H9 (cell line): ENCODE measurements at regions not wholly inside any gene's neighbourhood (a gene's known extent, or its start where the extent isn't known, plus 50 kb on each side); places are given as distances from the start of the nearest gene placed in this dataset.

Experiments used
- DNase-seq: peaks from one replicate; pipeline ENCODE4 v3.0.0-alpha.2; 2017
- H2AFZ ChIP-seq: one replicate; pipeline ENCODE4 v1.6.1; 2013; ENCODE audit warnings: mild to moderate bottlenecking, low read length, control low read depth, moderate library complexity
- H2AK5ac ChIP-seq: 2 replicates; pipeline ENCODE4 v1.6.1; 2013; ENCODE audit warnings: low read length, control low read depth, mixed read lengths; ENCODE audit not compliant: insufficient read length
- H2BK120ac ChIP-seq: one replicate; pipeline ENCODE4 v1.6.1; 2013; ENCODE audit warnings: low read depth, mild to moderate bottlenecking, low read length, control low read depth, inconsistent platforms; ENCODE audit not compliant: poor library complexity, severe bottlenecking
- H2BK12ac ChIP-seq: 2 replicates; pipeline ENCODE4 v1.6.1; 2013; ENCODE audit warnings: low read length, control low read depth, mixed read lengths, low read depth; ENCODE audit not compliant: insufficient read length
- H2BK15ac ChIP-seq: 2 replicates; pipeline ENCODE4 v1.6.1; 2013; ENCODE audit warnings: low read depth, low read length, control low read depth
- H2BK20ac ChIP-seq: one replicate; pipeline ENCODE4 v1.6.1; 2013; ENCODE audit warnings: low read depth, mild to moderate bottlenecking, low read length, control low read depth, inconsistent platforms; ENCODE audit not compliant: poor library complexity, severe bottlenecking
- H2BK5ac ChIP-seq: 2 replicates; pipeline ENCODE4 v1.6.1; 2013; ENCODE audit warnings: low read length, control low read depth, mixed read lengths; ENCODE audit not compliant: insufficient read length
- H3K14ac ChIP-seq: 2 replicates; pipeline ENCODE4 v1.6.1; 2013; ENCODE audit warnings: low read length, control low read depth; ENCODE audit not compliant: insufficient read depth
- H3K18ac ChIP-seq: 2 replicates; pipeline ENCODE4 v1.6.1; 2013; ENCODE audit warnings: low read depth, mild to moderate bottlenecking, mixed read lengths, low read length, control low read depth; ENCODE audit not compliant: insufficient read length
- H3K23ac ChIP-seq: 2 replicates; pipeline ENCODE4 v1.6.1; 2013; ENCODE audit warnings: low read length, control low read depth, mixed read lengths, low read depth; ENCODE audit not compliant: insufficient read length
- H3K23me2 ChIP-seq: 2 replicates; pipeline ENCODE4 v1.6.1; 2013; ENCODE audit warnings: low read depth, mild to moderate bottlenecking, mixed read lengths, low read length, control low read depth; ENCODE audit not compliant: insufficient read length, poor library complexity, severe bottlenecking
- H3K27ac ChIP-seq: 2 replicates; pipeline ENCODE4 v1.5.1; 2013; ENCODE audit warnings: low read length, control low read depth, mixed read lengths, low read depth; ENCODE audit not compliant: insufficient read length
- H3K27me3 ChIP-seq: 2 replicates; pipeline ENCODE4 v1.6.1; 2013; ENCODE audit warnings: low read length, control low read depth, inconsistent platforms; ENCODE audit not compliant: insufficient read depth
- H3K4ac ChIP-seq: 2 replicates; pipeline ENCODE4 v1.6.1; 2013; ENCODE audit warnings: low read depth, mild to moderate bottlenecking, control low read depth, inconsistent platforms, low read length, moderate library complexity
- H3K4me1 ChIP-seq: 2 replicates; pipeline ENCODE4 v1.6.1; 2013; ENCODE audit warnings: low read length, control low read depth, inconsistent platforms; ENCODE audit not compliant: insufficient read depth
- H3K4me2 ChIP-seq: 2 replicates; pipeline ENCODE4 v1.6.1; 2013; ENCODE audit warnings: low read length, control low read depth, mixed read lengths; ENCODE audit not compliant: insufficient read length, insufficient read depth
- H3K56ac ChIP-seq: 2 replicates; pipeline ENCODE4 v1.6.1; 2013; ENCODE audit warnings: low read depth, mild to moderate bottlenecking, mixed read lengths, low read length, control low read depth; ENCODE audit not compliant: insufficient read length
- H3K79me1 ChIP-seq: 2 replicates; pipeline ENCODE4 v1.6.1; 2013; ENCODE audit warnings: low read depth, mild to moderate bottlenecking, moderate library complexity, low read length, control low read depth, inconsistent platforms; ENCODE audit not compliant: insufficient read depth, poor library complexity, severe bottlenecking
- H3K79me2 ChIP-seq: 2 replicates; pipeline ENCODE4 v1.6.1; 2013; ENCODE audit warnings: low read length, control low read depth, inconsistent platforms; ENCODE audit not compliant: insufficient read depth
- H3K9ac ChIP-seq: 2 replicates; pipeline ENCODE4 v1.6.1; 2013; ENCODE audit warnings: low read length, control low read depth, mixed read lengths; ENCODE audit not compliant: insufficient read length; ENCODE audit errors: extremely low read depth
- H3K9me3 ChIP-seq: one replicate; pipeline ENCODE4 v1.6.1; 2013; ENCODE audit warnings: low read depth, low read length, inconsistent platforms; ENCODE audit not compliant: control insufficient read depth
- H3T11ph ChIP-seq: one replicate; pipeline ENCODE4 v1.6.1; 2013; ENCODE audit warnings: mild to moderate bottlenecking, low read length, control low read depth, inconsistent platforms
- H4K20me1 ChIP-seq: one replicate; pipeline ENCODE4 v1.6.1; 2013; ENCODE audit not compliant: control insufficient read depth, insufficient read length, insufficient read depth
- H4K5ac ChIP-seq: 2 replicates; pipeline ENCODE4 v1.6.1; 2013; ENCODE audit warnings: low read depth, mild to moderate bottlenecking, mixed read lengths, low read length, control low read depth; ENCODE audit not compliant: insufficient read length
- H4K8ac ChIP-seq: replicated peaks from 2 replicates; pipeline ENCODE4 v1.6.1; 2013; ENCODE audit warnings: low read length, control low read depth, mixed read lengths, low read depth; ENCODE audit not compliant: insufficient read length
- H4K91ac ChIP-seq: 2 replicates; pipeline ENCODE4 v1.6.1; 2013; ENCODE audit warnings: low read depth, mild to moderate bottlenecking, moderate library complexity, mixed read lengths, low read length, control low read depth; ENCODE audit not compliant: insufficient read length
- H3K27ac Mint-ChIP-seq, 3 experiments: 2 replicates in 2 of 3; 3 replicates in 1 of 3; pipeline ENCODE4 v1.8.0; 2020 to 2021; ENCODE audit warnings: mixed read lengths in 3 of 3, mild to moderate bottlenecking in 1 of 3, moderate library complexity in 1 of 3
- H3K27me3 Mint-ChIP-seq: 2 replicates; pipeline ENCODE4 v1.8.0; 2021; ENCODE audit warnings: low read depth, mild to moderate bottlenecking, moderate library complexity, mixed read lengths
- H3K36me3 Mint-ChIP-seq, 3 experiments: 2 replicates in 2 of 3; 3 replicates in 1 of 3; pipeline ENCODE4 v1.8.0; 2020 to 2021; ENCODE audit warnings: low read depth in 3 of 3, mixed read lengths in 3 of 3; ENCODE audit not compliant: insufficient read depth in 1 of 3
- H3K4me1 Mint-ChIP-seq, 2 experiments: 2 replicates each; pipeline ENCODE4 v1.8.0; 2020; ENCODE audit warnings: mixed read lengths in 2 of 2
- H3K4me3 Mint-ChIP-seq, 2 experiments: 2 replicates in 1 of 2; 3 replicates in 1 of 2; pipeline ENCODE4 v1.8.0; 2020 to 2021; ENCODE audit warnings: mild to moderate bottlenecking in 2 of 2, mixed read lengths in 2 of 2, moderate library complexity in 1 of 2
- H3K9me3 Mint-ChIP-seq, 2 experiments: 2 replicates in 1 of 2; 3 replicates in 1 of 2; pipeline ENCODE4 v1.8.0; 2020; ENCODE audit warnings: mild to moderate bottlenecking in 2 of 2, mixed read lengths in 2 of 2, moderate library complexity in 1 of 2
- WGBS: extraction: QIAGEN DNeasy Blood & Tissue Kit; methylation state at CpG from one replicate; pipeline ENCODE4 v1.1.7; 2013; ENCODE audit warnings: missing lambda C conversion rate, low lambda C conversion rate, mixed read lengths; ENCODE audit not compliant: insufficient read length; ENCODE audit errors: extremely low coverage; 5-methylcytosine and 5-hydroxymethylcytosine counted together
- TF ChIP-seq, protein P1 (sequence below): fragments of 200-600 bp; sonication (generic); conservative IDR thresholded peaks from 3 replicates; pipeline ENCODE4 v1.8.0; 2021; ENCODE audit warnings: antibody characterized with exemption, mild to moderate bottlenecking

DNA sequence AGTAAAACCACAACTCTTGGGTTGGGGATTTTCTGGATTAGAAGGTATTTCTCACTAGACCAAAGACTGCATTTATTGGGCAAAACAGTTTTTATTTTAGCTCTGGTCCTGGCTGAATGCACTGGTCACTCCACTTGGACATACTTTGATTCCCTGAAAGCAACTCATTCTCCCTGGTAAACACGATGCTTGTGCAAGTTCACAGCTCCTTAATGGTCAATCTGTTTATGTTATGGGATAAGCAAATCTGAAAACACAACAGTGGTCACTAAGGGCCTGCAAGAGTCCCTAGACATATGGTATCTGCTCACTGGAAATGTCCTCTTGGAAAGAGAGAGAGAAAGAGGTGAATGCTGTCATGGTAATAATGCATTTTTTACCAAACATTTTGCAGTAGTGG is 559.8 kb downstream of the CDH26 start:
- H3K79me2 ChIP-seq: no peaks in the 10 kb centered on the region
- peaks cover 3% of the 10 kb centered on the region; the same call in 1 of the 2 replicates for H3K4me1 ChIP-seq
- H3K23ac ChIP-seq: no peak overlapping the region
- no peak overlapping the region for H4K91ac ChIP-seq
- no peak overlapping the region for H2BK120ac ChIP-seq
- Mint-ChIP-seq H3K9me3 (peaks cover 6% of the 10 kb centered on the region in 2 experiments; a peak in 2 of 5 replicates), H3K27ac (no peak overlapping the region), H3K36me3 (peaks cover 0 to 5% (median 0%) of the 10 kb centered on the region in 3 experiments; a peak in 3 of 7 replicates), H3K4me1 (peaks cover 12 to 15% of the 10 kb centered on the region in 2 experiments), H3K27me3 (peaks cover 2% of the 10 kb centered on the region), H3K4me3 (no peak overlapping the region)
- TF ChIP-seq, protein P1, sequence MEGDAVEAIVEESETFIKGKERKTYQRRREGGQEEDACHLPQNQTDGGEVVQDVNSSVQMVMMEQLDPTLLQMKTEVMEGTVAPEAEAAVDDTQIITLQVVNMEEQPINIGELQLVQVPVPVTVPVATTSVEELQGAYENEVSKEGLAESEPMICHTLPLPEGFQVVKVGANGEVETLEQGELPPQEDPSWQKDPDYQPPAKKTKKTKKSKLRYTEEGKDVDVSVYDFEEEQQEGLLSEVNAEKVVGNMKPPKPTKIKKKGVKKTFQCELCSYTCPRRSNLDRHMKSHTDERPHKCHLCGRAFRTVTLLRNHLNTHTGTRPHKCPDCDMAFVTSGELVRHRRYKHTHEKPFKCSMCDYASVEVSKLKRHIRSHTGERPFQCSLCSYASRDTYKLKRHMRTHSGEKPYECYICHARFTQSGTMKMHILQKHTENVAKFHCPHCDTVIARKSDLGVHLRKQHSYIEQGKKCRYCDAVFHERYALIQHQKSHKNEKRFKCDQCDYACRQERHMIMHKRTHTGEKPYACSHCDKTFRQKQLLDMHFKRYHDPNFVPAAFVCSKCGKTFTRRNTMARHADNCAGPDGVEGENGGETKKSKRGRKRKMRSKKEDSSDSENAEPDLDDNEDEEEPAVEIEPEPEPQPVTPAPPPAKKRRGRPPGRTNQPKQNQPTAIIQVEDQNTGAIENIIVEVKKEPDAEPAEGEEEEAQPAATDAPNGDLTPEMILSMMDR: no peak
- no peaks in the 10 kb centered on the region for H3K9me3 ChIP-seq
- no peak overlapping the region for H3T11ph ChIP-seq
- H2AFZ ChIP-seq: no peak overlapping the region
- no peak overlapping the region for H2BK5ac ChIP-seq
- H3K4ac ChIP-seq: no peak overlapping the region
- no peak overlapping the region for H3K14ac ChIP-seq
- DNase-seq: no peak
- no peak overlapping the region for H2AK5ac ChIP-seq
- no peak overlapping the region for H4K5ac ChIP-seq
- no peak overlapping the region for H2BK12ac ChIP-seq
- H3K9ac ChIP-seq: no peak overlapping the region
- no peaks in the 10 kb centered on the region for H3K27me3 ChIP-seq
- H4K20me1 ChIP-seq: no peaks in the 10 kb centered on the region
- no peaks in the 10 kb centered on the region for H3K23me2 ChIP-seq
- H3K56ac ChIP-seq: no peak overlapping the region
- H3K4me2 ChIP-seq: no peak overlapping the region
- H4K8ac ChIP-seq: no peak overlapping the region
- no peak overlapping the region for H3K18ac ChIP-seq
- no peak overlapping the region for H2BK15ac ChIP-seq
- H3K27ac ChIP-seq: no peak overlapping the region
- no CpG with 5 or more reads among the region's 1 CpG for WGBS
- no peak overlapping the region for H2BK20ac ChIP-seq
- no peaks in the 10 kb centered on the region for H3K79me1 ChIP-seq
